ENCODE measurements at regions not wholly inside any gene's neighbourhood (a gene's known extent, or its start where the extent isn't known, plus 50 kb on each side); places are given as distances from the start of the nearest gene placed in this dataset.

DNA sequence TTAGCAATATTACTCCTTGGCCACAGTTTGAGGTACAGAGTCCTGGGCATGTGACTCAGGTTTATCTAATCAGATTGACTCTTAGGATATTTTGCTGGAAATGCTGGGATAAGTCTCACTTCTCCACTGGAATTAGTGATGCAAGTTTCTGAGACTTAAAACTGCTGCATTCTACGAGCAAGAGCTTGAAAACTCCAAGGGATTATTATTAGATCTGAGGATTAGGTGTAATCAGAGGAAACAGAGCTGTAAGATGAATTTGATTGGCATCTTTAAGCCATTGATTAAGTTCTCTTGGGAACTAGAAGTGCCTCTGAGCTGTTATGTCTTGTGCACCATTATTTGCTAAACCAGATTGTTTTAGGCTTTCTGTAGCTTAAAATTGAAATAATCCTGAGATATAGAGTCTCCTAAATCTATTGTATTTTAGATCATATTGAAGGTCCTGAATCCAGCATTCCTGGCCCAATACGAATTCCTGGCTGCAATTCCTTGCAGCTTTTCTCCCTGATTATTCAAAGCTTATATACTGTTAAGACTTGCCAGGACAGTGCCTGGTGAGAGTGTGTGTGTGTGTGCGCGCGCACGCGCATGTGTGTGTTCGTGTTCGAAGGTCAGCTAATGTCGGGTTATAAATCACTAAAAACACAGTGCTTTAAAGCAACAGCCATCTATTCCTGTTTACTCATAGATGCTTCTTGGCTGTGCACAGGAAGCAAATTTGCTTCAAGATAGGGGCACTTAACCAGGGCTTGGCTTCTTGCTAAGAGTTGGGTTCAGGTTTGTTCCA, 735.1 kb downstream of the STIM2 start:
- Histone ChIP-seq H3K9ac (ENCODE audit: low read length in 3 of 3) (no peak overlapping the region), H3K36me3 (ENCODE audit: control insufficient read depth in 2 of 3, insufficient read depth in 3 of 3, low read length in 3 of 3) (no peaks in the 10 kb centered on the region), H3K4me3 (ENCODE audit: low read length in 3 of 3) (no peak overlapping the region), H3K4me1 (ENCODE audit: control insufficient read depth in 2 of 3, insufficient read depth in 2 of 3, low read depth in 1 of 3, low read length in 3 of 3) (no peaks in the 10 kb centered on the region), H3K27ac (ENCODE audit: low read depth in 2 of 2, low read length in 2 of 2) (no peak overlapping the region), H3K27me3 (ENCODE audit: control insufficient read depth, insufficient read depth, low read length) (no peaks in the 10 kb centered on the region), H3K9me3 (ENCODE audit: control insufficient read depth in 2 of 3, insufficient read depth in 1 of 3, low read length in 3 of 3) (no peaks in the 10 kb centered on the region)
- intact Hi-C loops (cut with DNase I) = no loop called here
- DNase-seq (no peak), FAIRE-seq (no peak)
- TF ChIP-seq, protein P1, sequence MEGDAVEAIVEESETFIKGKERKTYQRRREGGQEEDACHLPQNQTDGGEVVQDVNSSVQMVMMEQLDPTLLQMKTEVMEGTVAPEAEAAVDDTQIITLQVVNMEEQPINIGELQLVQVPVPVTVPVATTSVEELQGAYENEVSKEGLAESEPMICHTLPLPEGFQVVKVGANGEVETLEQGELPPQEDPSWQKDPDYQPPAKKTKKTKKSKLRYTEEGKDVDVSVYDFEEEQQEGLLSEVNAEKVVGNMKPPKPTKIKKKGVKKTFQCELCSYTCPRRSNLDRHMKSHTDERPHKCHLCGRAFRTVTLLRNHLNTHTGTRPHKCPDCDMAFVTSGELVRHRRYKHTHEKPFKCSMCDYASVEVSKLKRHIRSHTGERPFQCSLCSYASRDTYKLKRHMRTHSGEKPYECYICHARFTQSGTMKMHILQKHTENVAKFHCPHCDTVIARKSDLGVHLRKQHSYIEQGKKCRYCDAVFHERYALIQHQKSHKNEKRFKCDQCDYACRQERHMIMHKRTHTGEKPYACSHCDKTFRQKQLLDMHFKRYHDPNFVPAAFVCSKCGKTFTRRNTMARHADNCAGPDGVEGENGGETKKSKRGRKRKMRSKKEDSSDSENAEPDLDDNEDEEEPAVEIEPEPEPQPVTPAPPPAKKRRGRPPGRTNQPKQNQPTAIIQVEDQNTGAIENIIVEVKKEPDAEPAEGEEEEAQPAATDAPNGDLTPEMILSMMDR (IDR thresholded peaks at IDR 0.05; ENCODE audit: borderline replicate concordance, extremely low read depth, insufficient read depth) = no peak

DNA sequence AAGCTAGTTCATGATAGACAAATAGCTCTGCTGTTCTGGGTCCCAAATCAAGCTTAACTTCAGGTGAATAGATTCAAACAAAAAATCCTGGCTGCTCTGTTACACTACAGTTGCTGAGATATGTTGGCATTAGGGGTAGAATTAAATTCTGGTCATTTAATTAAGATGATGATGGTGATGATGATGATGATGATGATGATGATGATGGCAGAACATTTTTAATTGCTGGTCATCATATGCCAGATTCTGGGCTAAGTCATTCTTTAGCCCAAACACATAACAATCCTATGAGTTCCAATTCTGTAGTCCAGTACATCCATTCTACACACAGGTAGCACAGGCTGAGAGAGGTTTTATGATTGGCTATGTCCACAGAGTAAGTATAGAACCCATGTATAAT, 741.5 kb downstream of the STIM2 start:
- no peak overlapping the region for H3K27ac ChIP-seq (ENCODE audit: low read depth in 2 of 2, low read length in 2 of 2)
- FAIRE-seq (no peak), DNase-seq (no peak)
- no peaks in the 10 kb centered on the region for H3K36me3 ChIP-seq (ENCODE audit: control insufficient read depth in 2 of 3, insufficient read depth in 3 of 3, low read length in 3 of 3)
- H3K4me1 ChIP-seq (ENCODE audit: control insufficient read depth in 2 of 3, insufficient read depth in 2 of 3, low read depth in 1 of 3, low read length in 3 of 3) = no peaks in the 10 kb centered on the region
- intact Hi-C loops (cut with DNase I) = no loop called here
- TF ChIP-seq, protein P1 (IDR thresholded peaks at IDR 0.05; ENCODE audit: borderline replicate concordance, extremely low read depth, insufficient read depth) = no peak
- H3K9me3 ChIP-seq (ENCODE audit: control insufficient read depth in 2 of 3, insufficient read depth in 1 of 3, low read length in 3 of 3) = no peaks in the 10 kb centered on the region
- no peak overlapping the region for H3K4me3 ChIP-seq (ENCODE audit: low read length in 3 of 3)
- no peaks in the 10 kb centered on the region for H3K27me3 ChIP-seq (ENCODE audit: control insufficient read depth, insufficient read depth, low read length)
- no peak overlapping the region for H3K9ac ChIP-seq (ENCODE audit: low read length in 3 of 3)

DNA sequence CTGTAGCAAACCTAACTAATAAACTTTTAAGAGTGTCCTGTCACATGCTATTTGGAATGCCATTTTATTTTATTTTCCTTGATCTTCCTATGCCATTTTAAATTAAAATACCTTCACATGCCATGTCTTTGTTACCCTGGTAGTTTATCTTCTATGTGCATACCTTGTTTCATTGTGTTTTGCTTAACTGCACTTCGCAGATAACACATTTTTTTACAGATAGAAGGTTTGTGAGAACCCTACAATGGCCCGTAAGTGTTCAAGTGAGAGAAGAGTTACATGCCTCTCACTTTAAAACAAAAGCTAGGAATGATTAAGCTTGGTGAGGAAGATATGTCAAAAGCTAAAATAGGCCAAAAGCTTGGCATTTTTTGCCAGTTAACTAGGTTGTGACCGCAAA, 744.1 kb downstream of the STIM2 start:
- Histone ChIP-seq H3K36me3 (ENCODE audit: control insufficient read depth in 2 of 3, insufficient read depth in 3 of 3, low read length in 3 of 3) (no peaks in the 10 kb centered on the region), H3K27ac (ENCODE audit: low read depth in 2 of 2, low read length in 2 of 2) (no peak overlapping the region), H3K9ac (ENCODE audit: low read length in 3 of 3) (no peak overlapping the region), H3K9me3 (ENCODE audit: control insufficient read depth in 2 of 3, insufficient read depth in 1 of 3, low read length in 3 of 3) (no peaks in the 10 kb centered on the region), H3K4me1 (ENCODE audit: control insufficient read depth in 2 of 3, insufficient read depth in 2 of 3, low read depth in 1 of 3, low read length in 3 of 3) (no peaks in the 10 kb centered on the region), H3K27me3 (ENCODE audit: control insufficient read depth, insufficient read depth, low read length) (no peaks in the 10 kb centered on the region), H3K4me3 (ENCODE audit: low read length in 3 of 3) (no peak overlapping the region)
- intact Hi-C loops (cut with DNase I) = no loop called here
- FAIRE-seq (no peak), DNase-seq (no peak)
- TF ChIP-seq, protein P1 (IDR thresholded peaks at IDR 0.05; ENCODE audit: borderline replicate concordance, extremely low read depth, insufficient read depth) = no peak

DNA sequence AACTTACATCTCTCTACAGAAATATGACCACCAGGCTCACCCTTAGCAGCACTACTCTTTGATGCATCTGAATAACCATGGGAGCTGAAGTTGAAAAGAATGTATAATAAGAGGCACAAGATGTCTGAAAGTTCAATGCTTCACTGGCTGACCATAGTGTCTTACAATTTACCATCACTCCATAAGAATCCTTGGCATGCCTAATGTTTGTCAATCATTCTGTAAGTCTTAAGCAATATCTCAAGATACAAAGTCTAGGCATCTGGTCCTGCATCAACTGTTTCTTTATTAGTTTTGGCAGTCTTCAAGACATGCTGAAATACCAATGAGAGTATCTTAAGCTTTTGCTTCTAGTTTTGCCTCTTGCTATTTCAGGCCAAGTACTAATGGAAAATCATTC, 755.5 kb downstream of the STIM2 start:
- Histone ChIP-seq H3K4me1 (ENCODE audit: control insufficient read depth in 2 of 3, insufficient read depth in 2 of 3, low read depth in 1 of 3, low read length in 3 of 3) (no peaks in the 10 kb centered on the region), H3K27ac (ENCODE audit: low read depth in 2 of 2, low read length in 2 of 2) (no peak overlapping the region), H3K27me3 (ENCODE audit: control insufficient read depth, insufficient read depth, low read length) (no peaks in the 10 kb centered on the region), H3K9ac (ENCODE audit: low read length in 3 of 3) (no peak overlapping the region), H3K9me3 (ENCODE audit: control insufficient read depth in 2 of 3, insufficient read depth in 1 of 3, low read length in 3 of 3) (no peaks in the 10 kb centered on the region), H3K36me3 (ENCODE audit: control insufficient read depth in 2 of 3, insufficient read depth in 3 of 3, low read length in 3 of 3) (no peaks in the 10 kb centered on the region), H3K4me3 (ENCODE audit: low read length in 3 of 3) (no peak overlapping the region)
- FAIRE-seq (no peak), DNase-seq (no peak)
- intact Hi-C loops (cut with DNase I) = no loop called here
- TF ChIP-seq, protein P1 (IDR thresholded peaks at IDR 0.05; ENCODE audit: borderline replicate concordance, extremely low read depth, insufficient read depth) = no peak
